ENCODE measurements at regions not wholly inside any gene's neighbourhood (a gene's known extent, or its start where the extent isn't known, plus 50 kb on each side); places are given as distances from the start of the nearest gene placed in this dataset.

- DNase-seq (ENCODE audit: low read depth, low spot score): no peak
These were observed 476.9 kb upstream of the PROK2 start for GRCh38 chr3:72261566-72262564.

- DNase-seq (ENCODE audit: low read depth, low spot score): no peak
These were observed 475.6 kb upstream of the PROK2 start for GRCh38 chr3:72260588-72260910.

GRCh38 chr3:72259755-72260587, 475.0 kb upstream of the PROK2 start:
- DNase-seq (ENCODE audit: low read depth, low spot score): no peak

- DNase-seq (ENCODE audit: low read depth, low spot score): no peak
These were observed 473.6 kb upstream of the PROK2 start for GRCh38 chr3:72258361-72259141.

- no peak for DNase-seq (ENCODE audit: low read depth, low spot score)
These were observed 472.8 kb upstream of the PROK2 start for GRCh38 chr3:72257738-72258137.

- no peak for DNase-seq (ENCODE audit: low read depth, low spot score)
These were observed 472.3 kb upstream of the PROK2 start for GRCh38 chr3:72257203-72257602.

GRCh38 chr3:72256716-72257115, 471.8 kb upstream of the PROK2 start:
- no peak for DNase-seq (ENCODE audit: low read depth, low spot score)

GRCh38 chr3:72255791-72256559, 471.0 kb upstream of the PROK2 start:
- peak; percentile 65 for DNase-seq (ENCODE audit: low read depth, low spot score)

- peak; percentile 85 for DNase-seq (ENCODE audit: low read depth, low spot score)
These were observed 470.2 kb upstream of the PROK2 start for GRCh38 chr3:72255191-72255590.

- no peak for DNase-seq (ENCODE audit: low read depth, low spot score)
These were observed 469.5 kb upstream of the PROK2 start for GRCh38 chr3:72254483-72254882.

GRCh38 chr3:72250725-72251124, 465.8 kb upstream of the PROK2 start:
- DNase-seq (ENCODE audit: low read depth, low spot score): no peak

- DNase-seq (ENCODE audit: low read depth, low spot score): no peak
These were observed 463.9 kb upstream of the PROK2 start for GRCh38 chr3:72248869-72249268.

- no peak for DNase-seq (ENCODE audit: low read depth, low spot score)
These were observed 463.4 kb upstream of the PROK2 start for GRCh38 chr3:72248389-72248761.

- peak; percentile 78 for DNase-seq (ENCODE audit: low read depth, low spot score)
These were observed 462.9 kb upstream of the PROK2 start for GRCh38 chr3:72247645-72248388.

GRCh38 chr3:72247126-72247525, 462.2 kb upstream of the PROK2 start:
- no peak for DNase-seq (ENCODE audit: low read depth, low spot score)

GRCh38 chr3:72246685-72247084, 461.7 kb upstream of the PROK2 start:
- no peak for DNase-seq (ENCODE audit: low read depth, low spot score)

- no peak for DNase-seq (ENCODE audit: low read depth, low spot score)
These were observed 460.3 kb upstream of the PROK2 start for GRCh38 chr3:72245183-72245811.

- no peak for DNase-seq (ENCODE audit: low read depth, low spot score)
These were observed 459.4 kb upstream of the PROK2 start for GRCh38 chr3:72244396-72244795.

- no peak for DNase-seq (ENCODE audit: low read depth, low spot score)
These were observed 457.4 kb upstream of the PROK2 start for GRCh38 chr3:72242326-72242725.

- no peak for DNase-seq (ENCODE audit: low read depth, low spot score)
These were observed 456.6 kb upstream of the PROK2 start for GRCh38 chr3:72241525-72241924.

All from astrocyte of the hippocampus (primary cell).